PC-3 (cell line): ENCODE measurements at regions not wholly inside any gene's neighbourhood (a gene's known extent, or its start where the extent isn't known, plus 50 kb on each side); places are given as distances from the start of the nearest gene placed in this dataset.
"Not testable (repeated sequence)": the region's sequence is repeated elsewhere in the genome, so short reads cannot be mapped to it uniquely, and the experiment has no call there.

ENCODE experiments used
- ATAC-seq: fragments of 200-7000 bp; cut with Tn5 transposase; 2 replicates; pipeline ENCODE4 v1.9.1; 2020; ENCODE audit warnings: mild to moderate bottlenecking, moderate library complexity
- BruUV-seq: library from RNA; stranded (reverse); fragments of 400-500 nt; replicated peaks from 2 replicates; lab custom pipeline; 2021; lab: Mats Ljungman, UMichigan
- CTCF ChIA-PET: fragments of 300-600 bp; sonication (Branson Sonifier 250); formaldehyde crosslinking; loops from one replicate; lab custom pipeline; 2022; ENCODE audit warnings: antibody characterized with exemption; lab: Charles Lee
- POLR2A ChIA-PET: fragments of 300-600 bp; sonication (Branson Sonifier 250); formaldehyde crosslinking; loops from one replicate; lab custom pipeline; 2022; ENCODE audit warnings: antibody characterized with exemption; ENCODE audit not compliant: unreplicated experiment; lab: Charles Lee
- DNase-seq: peaks from one replicate; pipeline ENCODE4 v3.0.0-alpha.2; 2015
- H2AFZ ChIP-seq: fragments of 300-600 bp; sonication (generic); 2 replicates; pipeline ENCODE4 v1.6.0; 2016; ENCODE audit warnings: antibody characterized with exemption, low read length
- H3F3A ChIP-seq: fragments of 300-600 bp; sonication (generic); one replicate; pipeline ENCODE4 v1.6.0; 2017; ENCODE audit warnings: antibody characterized with exemption, low read length, control low read depth, mild to moderate bottlenecking; ENCODE audit not compliant: unreplicated experiment
- H3K27ac ChIP-seq: fragments of 300-600 bp; sonication (generic); 2 replicates; pipeline ENCODE4 v1.5.1; 2016; ENCODE audit warnings: mild to moderate bottlenecking, low read length
- H3K27me3 ChIP-seq: fragments of 300-600 bp; sonication (generic); 2 replicates; pipeline ENCODE4 v1.6.1; 2016; ENCODE audit warnings: low read length, mixed read lengths
- H3K36me3 ChIP-seq: fragments of 300-600 bp; sonication (generic); 2 replicates; pipeline ENCODE4 v1.6.1; 2016; ENCODE audit warnings: low read depth, mixed run types, low read length, mixed read lengths
- H3K4me1 ChIP-seq: fragments of 300-600 bp; sonication (generic); 2 replicates; pipeline ENCODE4 v1.5.1; 2016; ENCODE audit warnings: low read length; ENCODE audit not compliant: insufficient read depth
- H3K4me2 ChIP-seq: fragments of 300-600 bp; sonication (generic); 2 replicates; pipeline ENCODE4 v1.6.0; 2016; ENCODE audit warnings: low read length
- H3K4me3 ChIP-seq: fragments of 300-600 bp; sonication (generic); 2 replicates; pipeline ENCODE4 v1.5.1; 2016; ENCODE audit warnings: mild to moderate bottlenecking, low read length, mixed read lengths
- H3K79me2 ChIP-seq: fragments of 300-600 bp; sonication (generic); 2 replicates; pipeline ENCODE4 v1.6.1; 2017; ENCODE audit warnings: low read length, mixed read lengths
- H3K9ac ChIP-seq: fragments of 300-600 bp; sonication (generic); 2 replicates; pipeline ENCODE4 v1.6.0; 2016; ENCODE audit warnings: mild to moderate bottlenecking, low read length
- H3K9me2 ChIP-seq: fragments of 300-600 bp; sonication (generic); replicated peaks from 2 replicates; pipeline ENCODE4 v1.6.1; 2016; ENCODE audit warnings: mixed run types, low read length, mixed read lengths
- H3K9me3 ChIP-seq: fragments of 300-600 bp; sonication (generic); 2 replicates; pipeline ENCODE4 v1.6.1; 2016; ENCODE audit warnings: low read length, mixed read lengths
- H4K20me1 ChIP-seq: fragments of 300-600 bp; sonication (generic); 2 replicates; pipeline ENCODE4 v1.6.1; 2016; ENCODE audit warnings: low read length, mixed read lengths
- intact Hi-C: fragments of 100-400 bp; cut with micrococcal nuclease; formaldehyde crosslinking; loops from 2 replicates; pipeline ENCODE4 v1.9.0; 2023

DNA sequence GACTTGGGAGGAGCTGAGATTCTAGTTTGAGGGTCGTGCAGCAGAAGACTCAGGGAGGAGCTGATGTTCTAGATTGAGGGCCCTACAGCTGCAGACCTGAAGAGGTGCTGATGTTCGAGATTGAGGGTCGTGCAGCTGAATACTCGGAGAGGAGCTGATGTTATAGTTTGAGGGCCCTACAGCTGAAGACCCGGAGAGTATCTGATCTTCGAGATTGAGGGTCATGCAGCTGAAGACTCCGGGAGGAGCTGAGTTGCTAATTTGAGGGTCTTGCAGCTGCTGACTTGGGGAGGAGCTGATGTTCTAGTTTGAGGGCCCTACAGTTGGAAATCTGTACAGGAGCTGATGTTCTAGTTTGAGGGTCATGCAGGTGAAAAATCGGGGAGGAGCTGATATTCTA is 62.1 kb upstream of the APOD start:
- H2AFZ ChIP-seq, DNase-seq, H3K27me3 ChIP-seq, H3K9me2 ChIP-seq, H3K27ac ChIP-seq, H3K79me2 ChIP-seq, ATAC-seq, CTCF ChIA-PET, BruUV-seq, H3K9me3 ChIP-seq, POLR2A ChIA-PET, H3K4me1 ChIP-seq, H3K4me2 ChIP-seq, H4K20me1 ChIP-seq, H3K4me3 ChIP-seq, H3K9ac ChIP-seq, intact Hi-C loops, H3K36me3 ChIP-seq, H3F3A ChIP-seq: not testable (repeated sequence)

DNA sequence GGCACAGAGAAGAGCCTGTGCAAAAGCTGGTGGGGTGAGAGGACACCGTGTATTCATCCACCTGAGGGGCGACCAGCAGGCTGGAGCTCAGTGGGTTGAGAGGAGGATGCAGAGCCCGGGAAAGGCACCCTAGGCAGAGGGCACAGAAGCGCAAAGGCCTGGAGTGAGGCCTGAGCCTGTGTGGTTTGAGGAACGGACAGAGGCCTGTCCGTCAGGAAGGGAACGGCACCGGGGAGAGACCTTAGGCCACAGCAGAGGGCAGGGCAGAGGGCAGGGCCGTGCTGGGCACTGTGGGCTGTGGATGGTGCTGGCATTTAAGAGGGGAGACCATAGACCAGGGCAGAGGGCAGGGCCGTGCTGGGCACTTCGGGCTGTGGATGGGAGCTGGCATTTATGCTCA is 59.5 kb upstream of the APOD start:
- H2AFZ ChIP-seq, H3K27ac ChIP-seq, BruUV-seq, H3K4me2 ChIP-seq, H3F3A ChIP-seq, H3K9ac ChIP-seq, DNase-seq, H3K9me2 ChIP-seq, H3K27me3 ChIP-seq, H3K4me1 ChIP-seq, H3K4me3 ChIP-seq, H4K20me1 ChIP-seq, H3K79me2 ChIP-seq, CTCF ChIA-PET, H3K9me3 ChIP-seq, H3K36me3 ChIP-seq, intact Hi-C loops, ATAC-seq, POLR2A ChIA-PET: not testable (repeated sequence)

DNA sequence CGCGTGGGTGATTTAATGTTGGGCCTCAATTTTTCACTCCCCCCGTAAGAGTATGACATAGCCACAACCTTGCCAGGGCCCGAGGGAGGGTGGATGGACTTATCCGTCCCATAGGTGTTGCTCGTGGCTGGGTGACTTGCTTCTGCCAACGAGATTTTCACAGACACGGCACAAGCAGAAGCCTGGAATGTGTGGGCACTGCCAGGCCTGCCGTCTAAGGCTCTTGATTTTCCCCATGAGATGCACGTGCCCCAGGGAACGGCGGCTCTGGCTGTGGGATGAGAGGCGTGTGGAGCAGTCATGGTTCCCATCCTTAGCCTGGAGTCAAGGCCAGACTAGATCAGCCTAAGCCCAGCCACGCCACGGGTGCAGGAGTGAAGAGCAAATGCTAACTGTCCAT is 58.6 kb upstream of the APOD start:
- H3K9me2 ChIP-seq, H3K36me3 ChIP-seq, DNase-seq, H3K27ac ChIP-seq, CTCF ChIA-PET, H3K79me2 ChIP-seq, H3K9ac ChIP-seq, H3K4me1 ChIP-seq, intact Hi-C loops, ATAC-seq, POLR2A ChIA-PET, H3K27me3 ChIP-seq, H3K4me3 ChIP-seq, H4K20me1 ChIP-seq, H3F3A ChIP-seq, H2AFZ ChIP-seq, H3K4me2 ChIP-seq, BruUV-seq, H3K9me3 ChIP-seq: not testable (repeated sequence)

DNA sequence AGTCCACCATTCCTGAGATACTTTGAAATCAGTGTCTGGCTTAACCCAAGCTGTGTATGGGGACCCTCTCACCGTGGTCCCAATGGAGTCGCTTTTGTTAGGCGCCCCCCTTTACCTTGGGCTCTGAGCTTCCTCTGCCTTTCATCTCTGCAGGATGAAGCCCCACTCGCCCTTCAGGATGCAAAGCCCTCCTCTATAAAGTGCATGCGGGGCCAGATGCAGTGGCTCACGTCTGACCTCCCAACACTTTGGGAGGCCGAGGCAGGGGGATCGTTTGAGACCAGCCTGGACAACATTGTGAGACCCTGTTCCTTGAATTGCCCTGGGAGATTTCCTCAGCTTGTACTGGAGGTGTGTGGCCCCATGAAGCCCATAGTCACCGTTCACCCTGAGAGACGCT is 54.7 kb upstream of the APOD start:
- DNase-seq, intact Hi-C loops, H3K9ac ChIP-seq, H3K9me3 ChIP-seq, H3K4me1 ChIP-seq, H3K9me2 ChIP-seq, H4K20me1 ChIP-seq, BruUV-seq, H3K4me2 ChIP-seq, H2AFZ ChIP-seq, H3K27me3 ChIP-seq, H3K27ac ChIP-seq, H3K36me3 ChIP-seq, ATAC-seq, CTCF ChIA-PET, H3K4me3 ChIP-seq, H3F3A ChIP-seq, H3K79me2 ChIP-seq: not testable (repeated sequence)
- POLR2A ChIA-PET: interaction anchor here (0.6 kb wide), 1 partner anchor 1961 kb away, joined by 3 read pairs; no protein-coding TSS in a partner anchor

DNA sequence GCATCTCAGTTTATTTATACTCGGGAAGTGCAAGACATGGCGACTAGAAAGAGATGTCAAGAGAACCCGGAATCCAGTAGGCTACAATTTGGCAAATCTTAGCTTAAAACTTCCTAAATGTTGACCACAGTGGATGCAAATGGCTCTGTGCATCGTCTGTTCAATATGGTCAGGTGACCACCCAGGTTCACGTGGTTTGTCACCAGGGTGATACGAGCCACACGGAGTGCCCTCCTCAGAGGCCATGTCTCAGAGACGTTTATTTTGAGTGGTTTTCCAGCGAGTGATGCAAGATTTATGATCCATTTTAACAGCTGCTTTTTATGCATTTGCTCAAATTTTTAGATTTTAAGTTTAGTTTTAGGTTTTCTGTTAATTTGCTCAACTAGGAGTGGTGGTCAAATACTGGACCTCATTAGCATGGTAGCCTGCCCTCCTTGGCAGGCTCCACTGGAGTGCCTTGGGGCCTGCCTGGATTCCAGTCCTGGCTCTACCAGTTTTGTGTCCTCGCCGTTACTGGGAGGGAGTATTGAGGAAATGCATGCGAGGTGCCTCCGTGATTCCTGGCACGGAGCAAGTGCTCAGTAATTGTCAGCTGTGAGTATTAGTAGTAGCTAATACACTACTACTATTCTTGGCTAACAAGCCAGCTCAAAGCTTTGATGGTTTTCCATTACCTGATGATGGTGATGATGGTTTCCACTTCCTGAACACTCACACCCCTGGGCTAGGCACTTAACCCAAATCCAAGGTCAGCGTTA is 53.9 kb upstream of the APOD start:
- H3K9me3 ChIP-seq, H3K4me1 ChIP-seq, H2AFZ ChIP-seq, DNase-seq, CTCF ChIA-PET, intact Hi-C loops, BruUV-seq, H3K36me3 ChIP-seq, H3K9ac ChIP-seq, H3K9me2 ChIP-seq, H3K27me3 ChIP-seq, ATAC-seq, H3K79me2 ChIP-seq, H3F3A ChIP-seq, H3K4me2 ChIP-seq, H3K27ac ChIP-seq, H3K4me3 ChIP-seq, H4K20me1 ChIP-seq: not testable (repeated sequence)
- POLR2A ChIA-PET: interaction anchor here (0.6 kb wide), 1 partner anchor 1962 kb away, joined by 3 read pairs; no protein-coding TSS in a partner anchor

DNA sequence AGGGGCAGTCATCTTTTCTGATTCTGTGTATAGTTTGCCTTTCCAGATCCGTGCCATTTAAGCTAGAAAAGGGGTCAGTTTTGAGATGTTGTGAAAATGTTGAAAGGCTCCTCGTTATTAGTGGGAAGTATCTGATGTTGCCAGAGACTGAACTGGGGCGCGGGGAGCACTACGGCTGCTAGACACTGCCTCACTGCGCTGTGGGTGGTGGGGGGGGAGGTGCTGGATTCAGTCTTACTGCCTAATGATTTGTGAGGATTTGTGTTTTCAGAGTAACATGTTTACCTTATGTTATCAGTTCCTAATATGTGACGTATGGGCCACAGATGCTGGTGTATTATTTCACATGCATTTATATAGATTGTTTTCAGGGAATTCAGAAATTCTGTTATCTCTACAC is 53.3 kb upstream of the APOD start:
- H3K4me1 ChIP-seq, DNase-seq, H3F3A ChIP-seq, H3K27ac ChIP-seq, H3K9me3 ChIP-seq, H3K36me3 ChIP-seq, intact Hi-C loops, BruUV-seq, H2AFZ ChIP-seq, H4K20me1 ChIP-seq, H3K9me2 ChIP-seq, CTCF ChIA-PET, POLR2A ChIA-PET, ATAC-seq, H3K79me2 ChIP-seq, H3K27me3 ChIP-seq, H3K9ac ChIP-seq: not testable (repeated sequence)
- Histone ChIP-seq H3K4me2 (peak overlapping the region; percentile 49; the same call in 1 of the 2 replicates), H3K4me3 (peak overlapping the region; percentile 46; the same call in 1 of the 2 replicates)
